Fibroblast of villous mesenchyme (primary cell): ENCODE measurements at regions not wholly inside any gene's neighbourhood (a gene's known extent, or its start where the extent isn't known, plus 50 kb on each side); places are given as distances from the start of the nearest gene placed in this dataset.

Source experiments
- DNase-seq: peaks from one replicate; pipeline ENCODE4 v3.0.0-alpha.2; 2010; ENCODE audit warnings: low read depth
- H3K4me3 ChIP-seq: 2 replicates; pipeline ENCODE4 v1.5.1; 2011; ENCODE audit warnings: low read depth, mild to moderate bottlenecking, low read length
- CTCF ChIP-seq: IDR thresholded peaks from 2 replicates; pipeline ENCODE4 v1.5.1; 2012; ENCODE audit warnings: low read depth, mild to moderate bottlenecking, low read length; ENCODE audit not compliant: insufficient read depth

DNA sequence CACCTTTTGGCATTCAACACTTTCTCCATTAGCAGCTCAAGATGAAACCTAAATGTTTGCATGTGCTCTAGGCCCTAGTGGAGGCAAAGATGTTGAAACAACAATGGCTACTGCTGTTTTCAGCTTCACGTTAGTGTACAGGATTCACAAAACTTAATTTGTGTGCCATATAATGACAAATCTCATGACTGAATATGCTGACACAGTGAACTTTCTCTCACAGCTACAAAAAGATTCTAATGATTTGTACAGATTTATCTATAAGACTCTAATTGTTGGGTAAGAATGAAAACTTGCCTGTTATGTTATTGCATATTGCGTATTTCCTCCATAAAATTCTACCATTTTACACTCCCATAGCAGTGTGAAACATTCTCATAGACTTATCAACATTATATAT, 97.5 kb downstream of the CETN3 start:
- no peak overlapping the region for H3K4me3 ChIP-seq
- TF ChIP-seq CTCF: no peak
- no peak for DNase-seq

GRCh38 chr5:90311401-90311800, 98.2 kb downstream of the CETN3 start:
- TF ChIP-seq CTCF: no peak
- no peak overlapping the region for H3K4me3 ChIP-seq
- no peak for DNase-seq

- DNase-seq: peak; percentile 4
- TF ChIP-seq CTCF: no peak
- no peak overlapping the region for H3K4me3 ChIP-seq
Measured at GRCh38 chr5:90308787-90309585, 100.6 kb downstream of the CETN3 start.

DNA sequence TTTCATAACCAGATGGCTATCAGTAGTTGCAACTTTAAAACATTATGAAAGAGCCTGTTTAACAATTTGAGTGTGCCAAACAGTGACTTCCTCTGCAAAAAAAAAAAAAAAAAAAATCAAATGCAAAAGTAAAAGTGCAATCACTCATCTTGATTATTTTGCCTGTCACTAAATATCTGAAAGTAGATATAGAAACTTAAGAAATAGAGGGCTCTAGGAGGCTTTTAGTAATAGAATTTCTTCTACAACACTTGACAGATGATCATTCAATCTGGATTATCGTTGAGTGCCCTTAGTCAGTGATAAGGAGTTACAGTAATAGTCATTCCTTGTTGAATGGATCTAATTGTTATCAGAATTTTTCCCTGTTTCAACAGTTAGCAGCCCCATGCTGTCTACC, 101.8 kb downstream of the CETN3 start:
- DNase-seq: no peak
- TF ChIP-seq CTCF: no peak
- H3K4me3 ChIP-seq: no peak overlapping the region

DNA sequence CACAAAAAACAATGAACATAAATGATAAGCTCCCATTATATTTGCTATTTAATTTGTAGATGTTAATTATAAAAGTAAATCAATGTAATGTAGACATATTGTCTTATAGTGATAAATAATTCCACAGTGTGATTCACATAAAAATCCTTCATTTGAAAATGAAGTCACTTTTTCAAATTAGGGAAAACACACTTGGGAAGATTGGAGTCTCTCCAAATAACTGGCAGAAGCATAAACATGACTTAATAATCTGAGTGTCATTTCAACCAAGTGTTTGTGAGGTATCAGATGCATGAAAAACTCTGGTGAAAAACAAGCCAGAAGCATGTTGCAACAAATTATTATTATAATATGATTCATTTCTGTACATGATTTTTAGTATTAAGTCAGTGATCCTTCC, 102.2 kb downstream of the CETN3 start:
- TF ChIP-seq CTCF: no peak
- DNase-seq: no peak
- no peak overlapping the region for H3K4me3 ChIP-seq

- DNase-seq: no peak
- no peak for TF ChIP-seq CTCF
- H3K4me3 ChIP-seq: no peak overlapping the region
Measured at GRCh38 chr5:90306613-90307012, 102.9 kb downstream of the CETN3 start.
